ENCODE measurements at regions not wholly inside any gene's neighbourhood (a gene's known extent, or its start where the extent isn't known, plus 50 kb on each side); places are given as distances from the start of the nearest gene placed in this dataset.
"Not testable (repeated sequence)": the region's sequence is repeated elsewhere in the genome, so short reads cannot be mapped to it uniquely, and the experiment has no call there.

GRCh38 chr1:166616206-166616605, 223.1 kb upstream of the POGK start:
- DNase-seq (ENCODE audit: low read depth in 3 of 3), result no peak

GRCh38 chr1:166626711-166627110, 212.6 kb upstream of the POGK start:
- no peak for DNase-seq (ENCODE audit: low read depth in 3 of 3)

GRCh38 chr1:166627558-166627957, 211.7 kb upstream of the POGK start:
- no peak for DNase-seq (ENCODE audit: low read depth in 3 of 3)

GRCh38 chr1:166628259-166628658, 211.0 kb upstream of the POGK start:
- DNase-seq (ENCODE audit: low read depth in 3 of 3), result no peak

- no peak for DNase-seq (ENCODE audit: low read depth in 3 of 3)
Measured at GRCh38 chr1:166629946-166630345, 209.3 kb upstream of the POGK start.

GRCh38 chr1:166630369-166630768, 208.9 kb upstream of the POGK start:
- no peak for DNase-seq (ENCODE audit: low read depth in 3 of 3)

GRCh38 chr1:166638137-166638536, 201.1 kb upstream of the POGK start:
- no peak for DNase-seq (ENCODE audit: low read depth in 3 of 3)

GRCh38 chr1:166657228-166657627, 182.0 kb upstream of the POGK start:
- not testable (repeated sequence) for DNase-seq (ENCODE audit: low read depth in 3 of 3)

- not testable (repeated sequence) for DNase-seq (ENCODE audit: low read depth in 3 of 3)
Measured at GRCh38 chr1:166666790-166667189, 172.5 kb upstream of the POGK start.

GRCh38 chr1:166667600-166667999, 171.7 kb upstream of the POGK start:
- DNase-seq (ENCODE audit: low read depth in 3 of 3), result not testable (repeated sequence)

- no peak for DNase-seq (ENCODE audit: low read depth in 3 of 3)
Measured at GRCh38 chr1:166671627-166672026, 167.6 kb upstream of the POGK start.

GRCh38 chr1:166673722-166674121, 165.6 kb upstream of the POGK start:
- no peak for DNase-seq (ENCODE audit: low read depth in 3 of 3)

GRCh38 chr1:166675213-166675612, 164.1 kb upstream of the POGK start:
- DNase-seq (ENCODE audit: low read depth in 3 of 3), result no peak

- DNase-seq (ENCODE audit: low read depth in 3 of 3), result no peak
Measured at GRCh38 chr1:166676981-166677380, 162.3 kb upstream of the POGK start.

GRCh38 chr1:166679369-166679768, 159.9 kb upstream of the POGK start:
- DNase-seq (ENCODE audit: low read depth in 3 of 3), result no peak

- no peak for DNase-seq (ENCODE audit: low read depth in 3 of 3)
Measured at GRCh38 chr1:166682588-166682987, 156.7 kb upstream of the POGK start.

- DNase-seq (ENCODE audit: low read depth in 3 of 3), result not testable (repeated sequence)
Measured at GRCh38 chr1:166684669-166685068, 154.6 kb upstream of the POGK start.

GRCh38 chr1:166685200-166685599, 154.1 kb upstream of the POGK start:
- DNase-seq (ENCODE audit: low read depth in 3 of 3), result no peak

GRCh38 chr1:166685891-166686290, 153.4 kb upstream of the POGK start:
- not testable (repeated sequence) for DNase-seq (ENCODE audit: low read depth in 3 of 3)

GRCh38 chr1:166690596-166690995, 148.7 kb upstream of the POGK start:
- not testable (repeated sequence) for DNase-seq (ENCODE audit: low read depth in 3 of 3)

- DNase-seq (ENCODE audit: low read depth in 3 of 3), result no peak
Measured at GRCh38 chr1:166691476-166691875, 147.8 kb upstream of the POGK start.

GRCh38 chr1:166692346-166692745, 146.9 kb upstream of the POGK start:
- DNase-seq (ENCODE audit: low read depth in 3 of 3), result no peak

- DNase-seq (ENCODE audit: low read depth in 3 of 3), result no peak
Measured at GRCh38 chr1:166693158-166693557, 146.1 kb upstream of the POGK start.

GRCh38 chr1:166693673-166694297, 145.5 kb upstream of the POGK start:
- DNase-seq (ENCODE audit: low read depth in 3 of 3), result no peak
